ENCODE measurements at regions not wholly inside any gene's neighbourhood (a gene's known extent, or its start where the extent isn't known, plus 50 kb on each side); places are given as distances from the start of the nearest gene placed in this dataset.

- DNase-seq = no peak
Observed at GRCh38 chr13:73480779-73481559, 422.2 kb downstream of the KLF5 start.

DNA sequence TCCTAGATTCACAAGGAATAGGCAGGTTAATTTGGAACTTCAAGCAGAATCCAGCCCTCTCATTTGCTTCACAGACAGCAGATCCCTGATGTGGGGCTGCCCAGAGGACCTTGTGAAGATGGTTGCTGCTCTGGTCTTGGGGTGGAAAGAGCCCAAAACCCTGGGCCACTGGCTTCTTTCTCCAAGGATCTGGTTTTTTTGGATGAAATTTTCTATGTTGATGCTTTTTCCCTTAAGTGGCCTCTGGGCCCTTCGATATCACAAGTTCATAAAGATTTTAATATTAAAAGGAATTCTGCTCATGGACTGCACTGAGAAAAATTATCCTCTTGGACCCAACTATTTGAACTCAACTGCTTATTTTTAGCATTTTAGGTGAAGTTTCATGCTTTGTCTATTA lies 421.1 kb downstream of the KLF5 start:
- DNase-seq = no peak

GRCh38 chr13:73479351-73479750 lies 420.5 kb downstream of the KLF5 start:
- no peak for DNase-seq

GRCh38 chr13:73477441-73477840 lies 418.6 kb downstream of the KLF5 start:
- no peak for DNase-seq

DNA sequence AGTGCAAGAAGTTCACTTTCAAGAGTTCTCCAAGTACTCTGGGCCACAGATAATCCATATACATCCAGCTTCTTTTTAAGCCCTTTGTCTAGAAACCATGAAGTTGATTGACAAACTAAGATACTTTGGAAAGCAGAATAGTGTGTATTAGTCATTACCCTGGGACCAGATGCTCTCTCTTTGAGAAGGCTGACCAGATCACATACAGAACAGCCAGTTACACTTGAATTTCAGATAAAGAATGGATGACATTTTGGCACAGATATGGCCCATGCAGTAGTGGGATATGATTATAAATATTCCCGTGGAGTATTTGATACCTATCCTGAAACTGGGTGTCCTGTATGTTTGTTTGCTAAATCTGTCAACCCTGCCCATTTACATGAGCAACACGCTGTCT lies 414.2 kb downstream of the KLF5 start:
- DNase-seq = no peak

DNA sequence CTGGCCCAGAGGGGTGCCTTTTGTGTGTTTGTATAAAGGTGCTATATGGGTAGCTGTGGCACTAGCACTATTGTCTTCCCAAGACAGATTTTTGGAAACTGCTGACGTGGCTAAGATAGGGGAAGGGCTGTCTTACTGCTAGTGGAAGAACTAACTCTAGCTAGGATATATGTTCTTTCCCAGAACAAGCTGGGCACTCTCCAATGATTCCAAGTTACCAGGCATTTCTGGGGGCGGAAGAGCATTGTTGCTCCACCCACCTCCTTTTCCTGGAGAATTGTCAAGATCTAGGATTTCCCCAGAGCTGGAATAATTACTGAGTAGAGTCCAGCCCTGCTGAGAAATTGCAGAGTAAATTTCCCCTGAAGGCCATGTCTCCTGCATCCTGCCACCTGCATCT lies 408.3 kb downstream of the KLF5 start:
- no peak for DNase-seq

DNA sequence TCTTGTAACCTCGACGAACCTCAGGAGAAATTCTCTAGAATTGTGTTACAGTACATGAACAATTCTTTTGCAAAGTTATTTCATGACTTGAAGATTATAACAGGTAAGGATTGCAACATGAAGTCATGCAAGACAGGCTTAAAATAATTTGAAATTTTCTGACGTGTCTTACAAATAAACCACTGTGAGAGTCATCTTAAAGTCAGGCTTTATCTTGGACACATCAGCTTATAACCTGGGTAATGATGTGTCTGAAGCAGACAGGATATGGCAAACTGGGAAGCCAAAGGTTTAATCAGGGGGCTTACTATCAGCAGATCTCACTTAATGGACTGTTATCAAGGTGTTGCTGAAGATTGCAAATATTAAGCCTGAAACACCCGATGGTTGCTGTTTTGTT lies 407.8 kb downstream of the KLF5 start:
- DNase-seq = no peak

GRCh38 chr13:73465617-73465971 lies 406.8 kb downstream of the KLF5 start:
- no peak for DNase-seq

- no peak for DNase-seq
Observed at GRCh38 chr13:73464758-73465616, 406.2 kb downstream of the KLF5 start.

DNA sequence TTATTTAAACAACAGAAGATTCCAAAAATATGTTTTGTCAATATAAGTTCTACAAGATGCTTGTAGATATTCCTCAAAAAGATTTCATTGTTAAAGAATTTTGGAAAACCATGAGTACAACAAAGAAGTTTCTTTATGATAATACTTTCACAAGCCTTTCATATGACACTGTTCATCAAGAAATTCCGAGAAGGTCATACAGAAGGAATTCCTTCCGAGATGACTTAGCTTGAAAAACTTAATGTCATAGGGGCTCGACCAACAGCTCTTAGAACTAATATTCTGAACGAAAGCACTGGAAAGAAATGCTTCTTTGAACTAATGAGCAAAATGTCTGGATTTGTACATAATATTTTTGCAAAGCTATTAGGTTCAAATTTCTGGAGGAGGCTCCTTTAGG lies 403.4 kb downstream of the KLF5 start:
- no peak for DNase-seq

DNA sequence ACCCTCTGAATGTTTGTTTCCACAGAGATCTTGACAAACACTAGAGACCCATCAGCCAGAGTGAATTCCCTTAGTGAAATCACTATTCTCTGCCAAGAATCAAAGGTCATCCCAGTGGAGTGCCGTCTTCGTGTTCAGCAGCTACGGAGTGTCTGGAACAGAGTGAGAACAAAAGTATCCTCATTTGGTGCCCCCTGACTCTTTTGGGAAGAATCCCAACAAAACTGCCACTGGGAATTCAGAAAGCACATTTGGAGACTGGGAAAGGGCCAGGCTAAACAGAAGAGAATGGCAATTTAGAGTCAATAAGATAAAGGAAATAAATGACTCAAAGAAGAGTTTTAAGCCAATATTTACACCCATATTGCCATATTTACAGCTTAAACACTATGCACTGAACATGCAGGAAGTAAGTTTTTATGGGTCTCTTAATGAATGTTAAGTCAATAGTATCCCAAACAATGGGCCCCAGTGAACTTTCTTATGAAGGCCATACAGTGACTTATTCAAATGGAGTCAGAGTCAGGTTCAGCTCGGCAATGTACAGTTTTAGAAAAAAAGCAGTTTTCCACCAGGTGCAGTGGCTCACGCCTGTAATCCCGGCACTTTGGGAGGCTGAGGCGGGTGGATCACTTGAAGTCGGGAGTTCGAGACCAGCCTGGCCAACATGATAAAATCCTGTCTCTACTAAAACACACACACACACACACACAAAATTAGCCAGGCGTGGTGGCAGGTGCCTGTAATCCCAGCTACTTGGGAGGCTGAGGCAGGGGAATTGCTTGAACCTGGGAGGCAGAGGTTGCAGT lies 392.6 kb downstream of the KLF5 start:
- DNase-seq = no peak

- DNase-seq = no peak
Observed at GRCh38 chr13:73450583-73450982, 391.8 kb downstream of the KLF5 start.

GRCh38 chr13:73449252-73449651 lies 390.4 kb downstream of the KLF5 start:
- no peak for DNase-seq

GRCh38 chr13:73440296-73440895 lies 381.6 kb downstream of the KLF5 start:
- no peak for DNase-seq

DNA sequence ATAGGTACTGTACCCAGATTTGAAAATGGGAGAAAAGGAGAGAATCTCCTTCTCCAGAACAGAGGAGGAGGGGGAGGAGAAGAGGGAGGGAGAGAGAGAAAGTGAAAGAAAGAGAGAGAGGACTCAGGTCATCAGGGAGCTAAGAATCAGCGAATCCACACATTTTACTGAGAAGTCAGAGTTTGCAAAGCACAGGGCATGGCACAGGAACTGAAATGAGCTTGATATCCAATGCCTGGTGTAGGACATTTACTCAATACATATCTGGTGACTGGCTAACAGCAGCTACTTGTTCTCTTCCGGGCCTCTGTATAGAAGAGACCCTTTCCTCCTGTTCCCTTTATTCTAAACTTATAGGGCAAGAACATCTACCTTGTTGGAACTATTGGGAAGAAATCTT lies 375.1 kb downstream of the KLF5 start:
- DNase-seq = no peak

DNA sequence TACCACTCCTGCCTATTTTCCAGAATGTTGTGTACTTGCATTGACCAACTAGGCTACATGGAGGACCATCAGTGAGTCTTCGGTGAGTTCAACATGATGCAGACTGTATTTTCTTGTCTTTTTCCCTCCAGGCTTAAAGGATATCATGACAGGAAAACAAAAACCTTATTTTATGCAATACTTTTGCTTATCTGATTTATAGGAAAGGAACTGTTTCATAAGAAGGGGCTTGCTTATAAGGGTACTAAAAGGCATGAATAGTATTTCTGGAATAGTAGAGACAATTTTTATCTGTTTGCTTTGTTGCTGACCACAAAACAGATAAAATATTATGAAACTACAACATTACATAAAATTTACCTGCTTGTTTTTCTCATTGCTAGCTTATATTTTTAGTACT lies 374.7 kb downstream of the KLF5 start:
- DNase-seq = no peak

DNA sequence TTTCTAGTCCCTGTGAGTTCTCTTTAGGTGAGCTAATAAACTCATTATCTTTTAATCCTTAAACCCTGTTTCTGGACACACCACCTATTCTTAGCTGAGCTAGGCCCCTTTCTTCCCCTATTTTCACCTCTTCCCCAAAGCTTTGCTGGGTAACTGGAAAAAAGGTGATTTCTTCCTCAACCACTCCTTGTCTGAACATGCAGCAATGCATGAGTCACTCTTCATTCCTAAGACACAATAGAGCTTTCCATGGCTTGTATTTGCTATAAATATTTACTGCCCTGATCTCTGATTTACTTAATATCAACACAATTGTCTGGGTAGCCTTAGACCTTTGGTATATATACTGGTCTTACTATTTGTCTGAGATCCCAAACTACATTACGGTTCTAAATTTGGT lies 370.9 kb downstream of the KLF5 start:
- DNase-seq = no peak

DNA sequence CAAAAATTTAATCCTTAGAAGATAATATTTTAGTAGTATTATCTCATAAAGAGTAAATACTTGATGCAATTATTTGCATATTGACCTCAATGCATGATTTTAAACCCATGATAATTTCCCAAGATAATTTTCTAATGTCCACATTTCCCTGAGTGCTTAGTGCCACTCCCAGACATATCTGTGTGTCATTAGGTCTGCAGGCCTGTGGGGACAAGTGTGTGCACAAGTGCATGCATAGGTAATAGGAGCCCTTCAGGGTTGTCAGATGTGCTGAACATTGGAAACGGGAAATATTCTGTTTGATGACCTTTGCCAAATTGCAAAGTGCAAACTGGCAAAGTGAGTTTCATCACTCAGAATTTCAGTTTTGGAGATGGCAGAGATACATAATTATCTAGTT lies 369.9 kb downstream of the KLF5 start:
- no peak for DNase-seq

DNA sequence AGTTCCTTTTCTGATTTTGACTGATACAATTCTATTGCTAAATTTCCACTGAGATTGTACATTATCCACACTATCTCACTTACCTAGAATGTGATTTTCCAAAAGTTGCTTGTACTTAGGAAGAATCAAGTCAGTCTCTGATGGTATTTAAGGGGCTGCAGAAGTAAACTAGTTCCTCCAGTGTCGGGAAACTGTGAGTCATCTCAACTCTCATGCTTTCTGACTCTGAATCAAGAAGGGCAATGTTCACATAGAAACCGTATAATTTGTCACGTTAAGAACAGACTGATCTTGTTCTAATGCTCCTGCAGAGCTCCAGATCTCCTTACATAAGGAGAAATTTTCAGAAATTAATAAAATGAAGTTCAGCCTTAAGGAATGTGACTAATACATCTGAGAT lies 369.3 kb downstream of the KLF5 start:
- DNase-seq = no peak

GRCh38 chr13:73422973-73423372 lies 364.2 kb downstream of the KLF5 start:
- no peak for DNase-seq

DNA sequence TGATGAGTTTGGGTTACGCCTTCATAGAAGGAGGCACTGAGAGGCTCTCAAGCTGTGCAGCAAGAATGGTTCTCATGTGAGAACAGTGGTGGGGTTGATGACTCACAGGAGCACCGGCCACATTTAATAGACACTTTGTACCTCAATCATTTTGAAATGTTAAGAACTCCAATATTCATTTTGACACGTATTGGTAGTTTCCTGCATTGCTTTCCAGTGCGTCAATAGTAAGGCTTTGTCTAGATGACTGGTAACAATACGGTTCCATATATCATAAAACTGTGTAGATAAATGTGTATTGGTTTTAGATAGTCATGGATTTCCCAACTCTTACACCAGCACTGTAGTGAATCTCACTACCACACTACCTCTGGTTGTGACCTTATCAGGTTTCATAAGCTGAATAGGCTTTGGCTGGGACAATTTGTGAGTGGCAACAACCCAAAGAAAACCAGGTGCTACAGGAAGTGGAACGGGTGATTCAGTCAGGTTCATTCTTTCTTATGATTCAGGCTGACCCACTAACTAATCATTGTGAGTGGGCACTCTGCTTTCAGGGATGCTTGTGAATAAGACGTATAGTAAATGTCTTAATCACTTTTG lies 362.6 kb downstream of the KLF5 start:
- no peak for DNase-seq

DNA sequence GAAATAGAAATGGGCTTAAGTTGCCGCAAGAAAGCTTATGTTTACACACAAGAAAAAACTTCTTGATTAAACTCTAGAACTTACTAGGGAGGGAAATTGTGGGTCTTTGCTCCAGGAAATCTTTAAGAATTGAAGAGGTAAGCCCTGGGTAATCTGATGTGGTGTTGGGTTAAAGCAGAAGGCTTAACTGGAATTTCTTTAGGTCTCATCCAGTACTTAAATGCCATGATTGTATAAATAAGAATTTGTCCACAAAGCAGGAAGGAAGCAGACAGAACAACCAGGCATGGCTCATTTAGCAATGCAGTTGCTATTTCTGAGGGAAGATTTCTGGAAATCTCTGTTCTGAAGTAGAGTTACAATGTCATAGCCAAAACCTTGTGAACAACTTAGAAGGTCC lies 360.4 kb downstream of the KLF5 start:
- no peak for DNase-seq

All from NCI-H1105 treated with DMSO at 0.1 percent for 48 hours (cell line).